ENCODE measurements at regions not wholly inside any gene's neighbourhood (a gene's known extent, or its start where the extent isn't known, plus 50 kb on each side); places are given as distances from the start of the nearest gene placed in this dataset.

- H3K4me3 ChIP-seq (replicated peaks; ENCODE audit: low read depth, low read length) = no peak overlapping the region
- no peak for TF ChIP-seq CTCF (IDR thresholded peaks at IDR 0.05; ENCODE audit: low read length, missing control alignments)
- no peak for DNase-seq (ENCODE audit: low read depth)
These were observed 309.4 kb upstream of the TMTC1 start for GRCh38 chr12:30092983-30093617.

- no peak for TF ChIP-seq CTCF (IDR thresholded peaks at IDR 0.05; ENCODE audit: low read length, missing control alignments)
- no peak for DNase-seq (ENCODE audit: low read depth)
- no peak overlapping the region for H3K4me3 ChIP-seq (replicated peaks; ENCODE audit: low read depth, low read length)
These were observed 306.5 kb upstream of the TMTC1 start for GRCh38 chr12:30090258-30090657.

GRCh38 chr12:30088259-30088995 lies 304.7 kb upstream of the TMTC1 start:
- no peak for TF ChIP-seq CTCF (IDR thresholded peaks at IDR 0.05; ENCODE audit: low read length, missing control alignments)
- no peak overlapping the region for H3K4me3 ChIP-seq (replicated peaks; ENCODE audit: low read depth, low read length)
- DNase-seq (ENCODE audit: low read depth) = no peak

GRCh38 chr12:30082381-30082780 lies 298.6 kb upstream of the TMTC1 start:
- no peak for TF ChIP-seq CTCF (IDR thresholded peaks at IDR 0.05; ENCODE audit: low read length, missing control alignments)
- DNase-seq (ENCODE audit: low read depth) = no peak
- no peak overlapping the region for H3K4me3 ChIP-seq (replicated peaks; ENCODE audit: low read depth, low read length)

- TF ChIP-seq CTCF (IDR thresholded peaks at IDR 0.05; ENCODE audit: low read length, missing control alignments) = no peak
- DNase-seq (ENCODE audit: low read depth) = no peak
- H3K4me3 ChIP-seq (replicated peaks; ENCODE audit: low read depth, low read length) = no peak overlapping the region
These were observed 291.2 kb upstream of the TMTC1 start for GRCh38 chr12:30074916-30075315.

GRCh38 chr12:30072824-30073223 lies 289.1 kb upstream of the TMTC1 start:
- DNase-seq (ENCODE audit: low read depth) = no peak
- H3K4me3 ChIP-seq (replicated peaks; ENCODE audit: low read depth, low read length) = no peak overlapping the region
- no peak for TF ChIP-seq CTCF (IDR thresholded peaks at IDR 0.05; ENCODE audit: low read length, missing control alignments)

GRCh38 chr12:30067146-30067545 lies 283.4 kb upstream of the TMTC1 start:
- DNase-seq (ENCODE audit: low read depth) = peak; percentile 23
- TF ChIP-seq CTCF (IDR thresholded peaks at IDR 0.05; ENCODE audit: low read length, missing control alignments) = no peak
- no peak overlapping the region for H3K4me3 ChIP-seq (replicated peaks; ENCODE audit: low read depth, low read length)

All from fibroblast of pulmonary artery (primary cell).